Fibroblast of lung (primary cell): ENCODE measurements at regions not wholly inside any gene's neighbourhood (a gene's known extent, or its start where the extent isn't known, plus 50 kb on each side); places are given as distances from the start of the nearest gene placed in this dataset.

Source experiments
- DNase-seq, 2 donors: peaks; one replicate each; pipeline versions ENCODE4 v3.0.0 to v3.0.0-alpha.2; 2010; ENCODE audit warnings: low read depth in 2 of 2
- H2AFZ ChIP-seq: 2 replicates; pipeline ENCODE4 v1.5.1; 2012; ENCODE audit warnings: low read length, control low read depth, inconsistent platforms
- H3K27ac ChIP-seq: 2 replicates; pipeline ENCODE4 v1.5.1; 2011; ENCODE audit warnings: low read length, control low read depth; ENCODE audit not compliant: insufficient read depth
- H3K27me3 ChIP-seq: 2 replicates; pipeline ENCODE4 v1.5.1; 2011; ENCODE audit warnings: mild to moderate bottlenecking, low read length; ENCODE audit not compliant: control insufficient read depth, insufficient read depth
- H3K36me3 ChIP-seq: 2 replicates; pipeline ENCODE4 v1.5.1; 2011; ENCODE audit warnings: low read length; ENCODE audit not compliant: control insufficient read depth, insufficient read depth
- H3K4me1 ChIP-seq: 2 replicates; pipeline ENCODE4 v1.5.1; 2011; ENCODE audit warnings: low read length; ENCODE audit not compliant: control insufficient read depth, insufficient read depth; ENCODE audit errors: extremely low read depth
- H3K4me2 ChIP-seq: 2 replicates; pipeline ENCODE4 v1.5.1; 2011; ENCODE audit warnings: low read length, control low read depth; ENCODE audit not compliant: insufficient read depth; ENCODE audit errors: extremely low read depth
- H3K4me3 ChIP-seq, 4 experiments: fragments of 200-600 bp in 1 of 4; sonication (generic) in 1 of 4; replicated peaks in 1 of 4; 2 replicates each; pipeline ENCODE4 v1.5.1; 2011 to 2016; ENCODE audit warnings: low read length in 4 of 4, low read depth in 3 of 4, mild to moderate bottlenecking in 3 of 4, control low read depth in 2 of 4, inconsistent platforms in 1 of 4, mixed read lengths in 1 of 4; ENCODE audit not compliant: insufficient read depth in 1 of 4; ENCODE audit errors: control extremely low read depth in 1 of 4
- H3K79me2 ChIP-seq: 2 replicates; pipeline ENCODE4 v1.5.1; 2012; ENCODE audit warnings: mild to moderate bottlenecking, low read length, inconsistent platforms; ENCODE audit not compliant: control insufficient read depth, insufficient read depth
- H3K9ac ChIP-seq: 2 replicates; pipeline ENCODE4 v1.5.1; 2011; ENCODE audit warnings: mild to moderate bottlenecking, low read length, control low read depth; ENCODE audit not compliant: insufficient read depth
- H3K9me3 ChIP-seq: 2 replicates; pipeline ENCODE4 v1.5.1; 2012; ENCODE audit warnings: low read depth, low read length; ENCODE audit not compliant: control insufficient read depth, insufficient read depth
- H4K20me1 ChIP-seq: 2 replicates; pipeline ENCODE4 v1.5.1; 2011; ENCODE audit warnings: low read length; ENCODE audit not compliant: control insufficient read depth, insufficient read depth; ENCODE audit errors: extremely low read depth
- CTCF ChIP-seq, 2 donors: IDR thresholded peaks in 1 of 2; conservative IDR thresholded peaks in 1 of 2; 1 replicate in 1 of 2; 2 replicates in 1 of 2; pipeline ENCODE4 v1.5.1; 2011 to 2012; ENCODE audit warnings: low read length in 2 of 2, control low read depth in 1 of 2, inconsistent platforms in 1 of 2, low read depth in 1 of 2, mild to moderate bottlenecking in 1 of 2
- EZH2 ChIP-seq: IDR thresholded peaks from 2 replicates; pipeline ENCODE4 v1.5.1; 2012; ENCODE audit warnings: low read length, control low read depth, mild to moderate bottlenecking; ENCODE audit errors: missing control alignments

DNA sequence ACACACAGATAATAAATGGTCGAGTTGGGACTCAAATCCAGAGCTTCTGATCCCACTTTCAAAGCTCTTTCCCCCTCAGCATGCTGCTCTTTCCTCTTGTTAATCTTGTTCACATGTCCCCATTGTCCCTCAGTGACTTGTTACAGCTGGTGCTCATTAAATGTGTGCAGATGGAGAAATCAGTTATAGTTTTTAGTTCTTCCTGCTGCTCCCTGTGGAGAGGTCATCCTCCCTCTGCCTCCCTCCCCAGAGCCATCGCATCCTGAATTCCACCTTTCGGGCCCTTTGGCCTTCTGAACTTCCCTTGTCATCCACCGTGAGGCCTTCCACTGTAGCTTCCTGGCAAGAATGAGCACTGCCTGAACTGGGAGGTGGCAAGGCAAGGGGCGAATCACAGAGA is 179.6 kb downstream of the WSCD1 start:
- Histone ChIP-seq H2AFZ (no peak overlapping the region), H3K4me2 (no peak overlapping the region), H3K4me1 (no peaks in the 10 kb centered on the region), H3K4me3 (no peak overlapping the region), H3K9ac (no peak overlapping the region), H3K27ac (no peak overlapping the region), H4K20me1 (no peaks in the 10 kb centered on the region), H3K36me3 (no peaks in the 10 kb centered on the region), H3K9me3 (no peaks in the 10 kb centered on the region), H3K27me3 (no peaks in the 10 kb centered on the region), H3K79me2 (no peaks in the 10 kb centered on the region)
- no peak for DNase-seq
- TF ChIP-seq CTCF (conservative IDR thresholded peaks at IDR 0.05 in 1 of 2, IDR thresholded peaks at IDR 0.05 in 1 of 2; ENCODE audit: low read depth in 1 of 2, low read length in 2 of 2): no peak
- TF ChIP-seq EZH2: no peak

GRCh38 chr17:6248061-6248460 is 177.9 kb downstream of the WSCD1 start:
- DNase-seq: no peak
- H3K79me2 ChIP-seq: no peaks in the 10 kb centered on the region
- H3K4me3 ChIP-seq: no peak overlapping the region
- H3K9me3 ChIP-seq: no peaks in the 10 kb centered on the region
- no peaks in the 10 kb centered on the region for H3K36me3 ChIP-seq
- no peak overlapping the region for H2AFZ ChIP-seq
- no peaks in the 10 kb centered on the region for H3K27me3 ChIP-seq
- TF ChIP-seq EZH2 (no peak), CTCF (conservative IDR thresholded peaks at IDR 0.05 in 1 of 2, IDR thresholded peaks at IDR 0.05 in 1 of 2; ENCODE audit: low read depth in 1 of 2, low read length in 2 of 2) (no peak)
- no peak overlapping the region for H3K9ac ChIP-seq
- H3K27ac ChIP-seq: no peak overlapping the region
- no peaks in the 10 kb centered on the region for H4K20me1 ChIP-seq
- no peak overlapping the region for H3K4me2 ChIP-seq
- H3K4me1 ChIP-seq: no peaks in the 10 kb centered on the region

GRCh38 chr17:6245301-6246177 is 175.4 kb downstream of the WSCD1 start:
- Histone ChIP-seq H3K27ac (no peak overlapping the region), H3K9ac (no peak overlapping the region), H3K79me2 (no peaks in the 10 kb centered on the region), H3K27me3 (no peaks in the 10 kb centered on the region), H2AFZ (no peak overlapping the region), H4K20me1 (no peaks in the 10 kb centered on the region), H3K4me2 (no peak overlapping the region), H3K4me3 (no peak overlapping the region), H3K36me3 (no peaks in the 10 kb centered on the region), H3K4me1 (no peaks in the 10 kb centered on the region), H3K9me3 (no peaks in the 10 kb centered on the region)
- TF ChIP-seq CTCF (conservative IDR thresholded peaks at IDR 0.05 in 1 of 2, IDR thresholded peaks at IDR 0.05 in 1 of 2; ENCODE audit: low read depth in 1 of 2, low read length in 2 of 2) (no peak), EZH2 (no peak)
- DNase-seq: no peak
